ENCODE measurements at regions not wholly inside any gene's neighbourhood (a gene's known extent, or its start where the extent isn't known, plus 50 kb on each side); places are given as distances from the start of the nearest gene placed in this dataset.

DNA sequence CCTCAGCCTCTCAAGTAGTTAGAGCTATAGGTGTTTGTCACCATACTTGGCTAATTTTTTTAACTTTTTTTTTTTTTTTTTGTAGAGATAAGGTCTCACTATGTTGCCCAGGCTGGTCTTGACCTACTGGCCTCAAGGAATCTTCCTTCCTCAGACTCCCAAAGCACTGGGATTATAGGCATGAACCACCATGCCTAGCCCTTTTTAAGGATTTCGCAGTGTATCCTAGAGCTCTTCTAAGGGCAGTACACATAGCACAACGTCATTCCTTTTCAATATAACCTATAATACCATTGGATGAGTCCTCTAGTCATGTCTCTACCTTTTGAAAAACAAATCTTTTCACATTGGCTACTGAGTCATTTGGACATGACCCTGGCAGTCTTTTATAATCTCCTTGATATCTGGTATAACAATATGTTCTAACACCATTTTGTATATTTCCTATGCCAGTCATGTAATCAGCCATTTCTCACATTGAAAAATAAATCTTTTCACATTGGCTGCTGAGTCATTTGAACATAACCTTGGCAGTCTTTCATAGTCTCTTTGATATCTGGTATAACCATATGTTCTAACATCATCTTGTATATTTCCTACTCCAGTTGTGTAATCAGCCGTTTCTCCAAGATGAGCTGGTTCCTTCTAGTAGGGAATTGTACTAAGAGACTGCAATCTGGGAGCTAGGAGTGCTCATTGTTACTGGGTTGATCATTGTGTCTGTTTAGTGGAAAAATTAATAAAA lies 944.7 kb downstream of the MCTP2 start:
- no peak overlapping the region for H2BK15ac ChIP-seq (ENCODE audit: low read length)
- H4K5ac ChIP-seq (ENCODE audit: insufficient read length, low read depth, low read length) = no peak overlapping the region
- no peak overlapping the region for H2BK5ac ChIP-seq (ENCODE audit: low read depth, low read length)
- FAIRE-seq (no peak), DNase-seq (ENCODE audit: low read depth in 1 of 2, low spot score in 2 of 2) (no peak)
- H3K4ac ChIP-seq (replicated peaks; ENCODE audit: insufficient read length, low read depth, low read length) = no peak overlapping the region
- H4K91ac ChIP-seq (replicated peaks; ENCODE audit: insufficient read length, low read length) = no peak overlapping the region
- H3K4me2 ChIP-seq (ENCODE audit: insufficient read depth in 1 of 2, low read depth in 2 of 2, low read length in 2 of 2) = no peak overlapping the region
- H4K20me1 ChIP-seq (replicated peaks in 1 of 2; ENCODE audit: control insufficient read depth in 1 of 2, insufficient read depth in 2 of 2, low read length in 2 of 2) = no peaks in the 10 kb centered on the region
- H4K8ac ChIP-seq (ENCODE audit: extremely low read depth, insufficient read depth, low read length) = no peak overlapping the region
- H3K79me1 ChIP-seq (ENCODE audit: low read depth, low read length) = no peaks in the 10 kb centered on the region
- H3K18ac ChIP-seq (ENCODE audit: extremely low read depth, low read length) = no peak overlapping the region
- H3K23me2 ChIP-seq (ENCODE audit: low read depth, low read length) = no peaks in the 10 kb centered on the region
- H2BK20ac ChIP-seq (ENCODE audit: low read length) = no peak overlapping the region
- H3K4me3 ChIP-seq (ENCODE audit: extremely low read depth in 1 of 4, insufficient read depth in 2 of 4, low read depth in 3 of 4, low read length in 4 of 4) = no peak overlapping the region
- H2BK12ac ChIP-seq (ENCODE audit: low read depth, low read length) = no peak overlapping the region
- no peak overlapping the region for H3K14ac ChIP-seq (ENCODE audit: insufficient read length)
- ChIA-PET POLR2A (ENCODE audit: partially characterized antibody) (no interaction called here), CTCF (ENCODE audit: partially characterized antibody) (interaction anchor here (0.7 to 1.3 kb wide), 2 partner anchors 151 to 751 kb away, joined by 3 read pairs; no protein-coding TSS in a partner anchor)
- no peaks in the 10 kb centered on the region for H3K4me1 ChIP-seq (replicated peaks in 1 of 4; ENCODE audit: control insufficient read depth in 3 of 4, insufficient read depth in 4 of 4, low read length in 3 of 4)
- TF ChIP-seq, protein P1, sequence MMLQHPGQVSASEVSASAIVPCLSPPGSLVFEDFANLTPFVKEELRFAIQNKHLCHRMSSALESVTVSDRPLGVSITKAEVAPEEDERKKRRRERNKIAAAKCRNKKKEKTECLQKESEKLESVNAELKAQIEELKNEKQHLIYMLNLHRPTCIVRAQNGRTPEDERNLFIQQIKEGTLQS (IDR thresholded peaks at IDR 0.05; ENCODE audit: insufficient read depth, low read depth, low read length) = no peak
- TF ChIP-seq SRF (IDR thresholded peaks at IDR 0.05; ENCODE audit: low read depth, low read length) (no peak), CEBPB (IDR thresholded peaks at IDR 0.05; ENCODE audit: low read depth, low read length) (no peak), SP1 (IDR thresholded peaks at IDR 0.05; ENCODE audit: low read depth, low read length) (no peak), CHD1 (IDR thresholded peaks at IDR 0.05; ENCODE audit: low read depth, low read length) (no peak), RBBP5 (IDR thresholded peaks at IDR 0.05; ENCODE audit: borderline replicate concordance, low read depth, low read length) (no peak), EP300 (IDR thresholded peaks at IDR 0.05; ENCODE audit: borderline replicate concordance in 1 of 2, low read depth in 2 of 2, low read length in 2 of 2) (no peak), EGR1 (IDR thresholded peaks at IDR 0.05; ENCODE audit: borderline replicate concordance, low read depth, low read length) (no peak), KDM4A (IDR thresholded peaks at IDR 0.05; ENCODE audit: low read depth, low read length, severe bottlenecking) (no peak), EZH2 (IDR thresholded peaks at IDR 0.05; ENCODE audit: low read depth, low read length, severe bottlenecking) (no peak), SP4 (IDR thresholded peaks at IDR 0.05; ENCODE audit: low read length) (no peak), JUND (IDR thresholded peaks at IDR 0.05; ENCODE audit: low read length) (no peak), KDM1A (IDR thresholded peaks at IDR 0.05; ENCODE audit: borderline replicate concordance, low read length) (no peak)
- H3K36me3 ChIP-seq (ENCODE audit: control insufficient read depth in 2 of 4, insufficient read depth in 4 of 4, low read length in 3 of 4) = no peaks in the 10 kb centered on the region
- no peaks in the 10 kb centered on the region for H3K9me3 ChIP-seq (ENCODE audit: insufficient read depth in 2 of 2, low read depth in 1 of 2, low read length in 1 of 2)
- no peak overlapping the region for H2BK120ac ChIP-seq (replicated peaks; ENCODE audit: low read depth, low read length)
- no peak overlapping the region for H2AK5ac ChIP-seq (ENCODE audit: low read depth, low read length)
- no peak overlapping the region for H3K27ac ChIP-seq (ENCODE audit: low read depth, low read length)
- H3K56ac ChIP-seq (replicated peaks; ENCODE audit: insufficient read length, low read depth, low read length) = no peak overlapping the region
- no peaks in the 10 kb centered on the region for H3K79me2 ChIP-seq (ENCODE audit: control insufficient read depth in 1 of 2, insufficient read depth in 2 of 2, low read length in 2 of 2)
- H2AFZ ChIP-seq (ENCODE audit: low read length) = no peak overlapping the region
- no peak overlapping the region for H3K23ac ChIP-seq (ENCODE audit: insufficient read length)
- no peak overlapping the region for H3K9ac ChIP-seq (replicated peaks in 1 of 4; ENCODE audit: extremely low read depth in 1 of 4, low read depth in 3 of 4, low read length in 3 of 4)
- 68% methylated on average over 3 of the region's 3 CpGs; no CpG with 5 or more reads in 1 of the 2 experiments for WGBS, 2 experiments (ENCODE audit: extremely low coverage in 1 of 2, insufficient coverage in 1 of 2, insufficient read length in 1 of 2, insufficient replicate concordance in 2 of 2, low coverage in 1 of 2, low lambda C conversion rate in 2 of 2, missing lambda C conversion rate in 1 of 2)
- H3K27me3 ChIP-seq (replicated peaks in 1 of 4; ENCODE audit: control insufficient read depth in 3 of 4, extremely low read depth in 1 of 4, insufficient read depth in 3 of 4, low read length in 3 of 4) = no peaks in the 10 kb centered on the region

Measured in H1 (cell line).